ENCODE measurements at regions not wholly inside any gene's neighbourhood (a gene's known extent, or its start where the extent isn't known, plus 50 kb on each side); places are given as distances from the start of the nearest gene placed in this dataset.

- Mint-ChIP-seq H3K27ac (no peak overlapping the region), H3K36me3 (no peaks in the 10 kb centered on the region), H3K9me3 (peaks cover 0 to 12% of the 10 kb centered on the region in 2 donors)
- DNase-seq (ENCODE audit: low spot score in 2 of 2): no peak
- ATAC-seq: no peak
Observed at GRCh38 chrX:33817266-33817665, 314.8 kb downstream of the FAM47A start.

DNA sequence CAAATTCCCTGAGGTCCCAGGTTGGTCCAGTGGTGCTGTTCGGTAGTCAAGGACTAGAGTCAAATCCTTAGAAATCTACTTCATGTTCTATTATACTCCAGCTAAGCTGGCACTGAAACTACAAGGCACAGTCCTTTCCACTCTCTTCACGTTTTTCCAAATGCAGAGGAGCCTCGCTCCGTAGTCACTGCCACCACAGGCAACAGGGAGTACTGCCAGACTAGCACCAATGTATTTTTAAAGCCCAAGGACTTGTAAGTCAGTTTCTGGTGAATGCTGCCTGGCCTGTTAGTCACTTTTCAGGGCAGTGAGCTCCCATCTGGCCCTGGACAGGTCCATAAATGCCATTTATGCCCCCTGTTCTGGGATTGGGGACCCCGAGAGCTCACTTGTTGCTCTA is 323.5 kb downstream of the FAM47A start:
- Mint-ChIP-seq H3K9me3 (peaks cover 6 to 11% of the 10 kb centered on the region in 2 donors), H3K36me3 (no peaks in the 10 kb centered on the region), H3K27ac (no peak overlapping the region)
- no peak for ATAC-seq
- DNase-seq (ENCODE audit: low spot score in 2 of 2): no peak

DNA sequence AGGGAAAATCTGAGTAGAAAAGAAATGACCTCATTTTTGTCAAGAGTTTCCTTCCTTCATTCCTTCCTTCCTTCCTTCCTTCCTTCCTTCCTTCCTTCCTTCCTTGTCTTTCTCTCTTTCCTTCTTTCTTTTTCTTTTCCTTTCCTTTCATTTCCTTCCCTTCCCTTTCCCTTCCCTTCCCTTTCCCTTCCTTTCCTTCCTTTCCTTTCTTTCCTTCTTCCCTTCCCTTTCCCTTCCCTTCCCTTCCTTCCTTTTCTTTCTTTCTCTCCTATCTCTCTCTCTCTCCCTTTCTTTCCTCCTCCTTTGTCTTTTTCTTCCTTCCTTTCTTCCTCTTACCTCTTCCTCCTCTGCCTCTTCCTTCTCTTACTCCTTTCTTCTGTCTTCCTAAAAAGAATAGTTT is 347.6 kb downstream of the FAM47A start:
- Mint-ChIP-seq H3K36me3 (no peaks in the 10 kb centered on the region), H3K9me3 (peaks cover 0 to 4% of the 10 kb centered on the region in 2 donors), H3K27ac (peak overlapping the region in 1 of 2 donors; percentile 11)
- DNase-seq (ENCODE audit: low spot score in 2 of 2) (no peak), ATAC-seq (no peak)

DNA sequence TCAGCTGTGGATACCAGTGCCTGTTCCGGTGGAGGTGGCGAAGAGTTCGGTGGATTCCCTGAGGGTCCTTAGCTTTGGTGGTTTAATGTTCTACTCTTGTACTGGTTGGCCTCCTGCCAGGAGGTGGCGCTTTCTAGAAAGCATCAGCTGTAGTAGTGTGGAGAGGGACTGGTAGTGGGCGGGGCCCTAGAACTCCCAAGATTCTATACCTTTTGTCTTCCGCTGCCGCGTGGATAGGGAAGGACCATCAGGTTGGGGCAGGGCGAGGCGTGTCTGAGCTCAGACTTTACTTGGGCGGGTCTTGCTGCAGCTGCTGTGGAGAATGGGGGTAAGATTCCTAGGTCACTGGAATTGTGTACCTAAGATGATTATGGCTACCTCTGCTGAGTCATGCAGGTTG is 390.3 kb downstream of the FAM47A start:
- H3K9me3 Mint-ChIP-seq: peaks cover 10 to 28% of the 10 kb centered on the region in 2 donors

GRCh38 chrX:33735182-33735581 is 396.9 kb downstream of the FAM47A start:
- DNase-seq (ENCODE audit: low spot score in 2 of 2) (no peak), ATAC-seq (no peak)
- no peak overlapping the region for H3K27ac Mint-ChIP-seq
- no peaks in the 10 kb centered on the region for H3K36me3 Mint-ChIP-seq
- peaks cover 10 to 13% of the 10 kb centered on the region in 2 donors for H3K9me3 Mint-ChIP-seq

More for the DNA sequence above, 390.3 kb downstream of the FAM47A start:
- H3K36me3 Mint-ChIP-seq: no peaks in the 10 kb centered on the region
- ATAC-seq: no peak
- no peak overlapping the region for H3K27ac Mint-ChIP-seq
- DNase-seq (ENCODE audit: low spot score in 2 of 2): no peak

DNA sequence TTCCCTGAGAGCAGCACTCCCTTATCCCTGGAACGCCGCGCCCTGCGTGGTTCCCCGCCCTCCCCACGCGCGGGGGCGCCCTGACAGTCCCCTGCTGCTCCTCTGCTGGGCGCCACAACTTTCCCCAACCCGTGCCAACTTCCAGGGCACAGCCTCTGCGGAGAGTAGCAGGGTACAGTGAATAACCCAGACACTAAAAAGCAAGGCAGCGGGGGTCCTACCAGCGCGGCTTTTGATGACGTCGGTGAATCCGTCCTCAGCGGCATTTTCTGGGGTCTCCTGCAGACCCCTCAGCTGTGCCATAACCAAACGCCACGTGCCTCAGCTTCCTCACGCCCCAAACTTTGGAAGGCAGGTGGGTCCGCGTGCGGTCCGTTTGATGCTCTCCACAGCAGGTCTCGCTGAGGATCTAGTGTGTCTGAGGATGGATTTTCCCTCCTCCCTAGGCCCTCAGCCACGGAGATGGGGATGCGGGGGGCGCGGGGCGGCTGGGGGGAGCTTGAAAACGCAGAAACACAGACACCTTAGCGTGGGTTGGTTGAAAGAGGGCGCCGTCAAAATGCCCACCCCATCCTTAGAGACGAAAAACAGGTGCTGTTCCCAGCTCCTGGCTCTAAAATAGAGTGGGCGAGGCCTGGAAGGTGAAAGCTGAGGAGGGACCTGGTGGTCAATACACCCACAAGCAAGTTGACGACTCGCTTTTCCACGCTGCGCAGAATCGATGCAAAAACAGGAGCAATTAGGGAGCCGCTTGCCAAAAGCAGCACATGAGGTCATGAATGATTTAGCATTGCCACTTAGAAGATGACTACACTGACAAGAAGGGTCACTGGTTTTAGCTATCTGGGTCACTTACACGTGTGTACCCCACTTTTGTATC is 405.6 kb downstream of the FAM47A start:
- Mint-ChIP-seq H3K36me3 (no peaks in the 10 kb centered on the region), H3K27ac (no peak overlapping the region), H3K9me3 (no peaks in the 10 kb centered on the region)
- ATAC-seq (no peak), DNase-seq (ENCODE audit: low spot score in 2 of 2) (no peak)

DNA sequence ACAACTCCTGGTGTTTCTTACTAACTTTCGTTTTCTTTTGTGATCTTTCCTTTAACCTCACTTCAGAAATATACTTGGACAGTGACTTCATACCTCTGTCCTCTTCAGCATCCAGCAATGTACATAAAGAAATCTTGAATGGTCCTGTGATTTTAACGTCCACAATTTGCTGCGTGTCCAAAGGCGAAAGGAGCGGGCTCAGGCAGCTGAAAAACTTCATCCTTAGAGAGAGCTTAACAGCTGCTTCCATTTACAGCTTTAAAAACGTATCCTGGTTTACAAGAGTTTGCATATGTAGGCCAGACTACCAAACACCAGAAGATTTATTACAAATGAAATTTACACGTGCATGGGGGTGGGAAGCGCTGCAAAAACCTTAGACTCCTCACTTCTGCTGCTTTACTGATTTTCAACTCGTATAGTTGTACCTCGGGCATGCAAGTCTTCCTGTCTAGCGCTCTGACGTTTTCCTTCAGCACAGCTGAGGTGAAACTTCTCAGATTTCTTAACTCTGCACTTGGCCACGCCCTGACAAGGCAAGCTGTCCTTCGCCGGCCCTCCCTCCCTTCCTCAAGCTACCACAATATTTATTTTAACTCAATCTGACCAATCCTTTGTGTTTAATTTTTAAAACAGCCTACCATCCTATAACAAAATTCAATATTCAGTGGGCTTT is 406.4 kb downstream of the FAM47A start:
- no peak for DNase-seq (ENCODE audit: low spot score in 2 of 2)
- no peak overlapping the region for H3K27ac Mint-ChIP-seq
- no peaks in the 10 kb centered on the region for H3K36me3 Mint-ChIP-seq
- ATAC-seq: no peak
- no peaks in the 10 kb centered on the region for H3K9me3 Mint-ChIP-seq

DNA sequence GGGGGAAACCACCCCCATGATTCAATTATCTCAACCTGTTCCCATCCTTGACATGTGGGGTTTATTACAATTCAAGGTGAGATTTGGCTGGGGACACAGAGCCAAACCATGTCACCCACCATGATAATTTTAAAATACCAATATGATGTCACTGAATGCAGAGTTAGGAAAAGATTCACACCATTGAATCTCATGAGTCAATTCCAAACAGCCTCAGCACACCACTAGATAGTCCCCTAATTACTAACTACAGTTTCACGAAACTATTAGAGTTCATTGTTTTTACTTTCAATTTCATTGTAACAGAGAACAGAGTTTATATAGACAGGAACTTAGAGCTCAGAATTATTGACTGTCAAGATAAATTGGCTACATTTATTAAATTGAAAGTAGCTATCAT is 410.2 kb downstream of the FAM47A start:
- ATAC-seq: no peak

DNA sequence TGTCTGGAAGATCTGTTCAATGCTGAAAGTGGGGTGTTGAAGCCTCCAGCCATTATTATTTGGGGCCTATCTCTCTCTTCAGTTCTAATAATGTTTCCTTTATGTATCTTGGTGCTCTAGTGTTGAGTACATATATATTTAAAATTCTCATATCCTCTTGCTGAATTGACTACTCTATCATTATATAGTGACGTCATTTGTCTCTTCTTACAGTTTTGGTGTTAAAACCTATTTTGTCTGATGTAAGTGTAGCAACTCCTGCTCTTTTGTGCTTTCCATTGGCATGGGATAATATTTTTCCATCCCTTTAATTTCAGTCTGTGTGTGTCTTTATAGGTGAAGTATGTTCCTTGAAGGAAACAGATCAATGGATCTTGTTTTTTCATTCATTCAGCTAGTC is 446.0 kb downstream of the FAM47A start:
- H3K9me3 Mint-ChIP-seq: peaks cover 7% of the 10 kb centered on the region in 2 donors
- ATAC-seq (no peak), DNase-seq (ENCODE audit: low spot score in 2 of 2) (no peak)
- no peak overlapping the region for H3K27ac Mint-ChIP-seq
- no peaks in the 10 kb centered on the region for H3K36me3 Mint-ChIP-seq

More for the DNA sequence above, 410.2 kb downstream of the FAM47A start:
- H3K27ac Mint-ChIP-seq: no peak overlapping the region
- no peak for DNase-seq (ENCODE audit: low spot score in 2 of 2)
- no peaks in the 10 kb centered on the region for H3K36me3 Mint-ChIP-seq
- H3K9me3 Mint-ChIP-seq: peaks cover 0 to 4% of the 10 kb centered on the region in 2 donors
